ENCODE measurements at regions not wholly inside any gene's neighbourhood (a gene's known extent, or its start where the extent isn't known, plus 50 kb on each side); places are given as distances from the start of the nearest gene placed in this dataset.
"Not testable (repeated sequence)": the region's sequence is repeated elsewhere in the genome, so short reads cannot be mapped to it uniquely, and the experiment has no call there.

DNA sequence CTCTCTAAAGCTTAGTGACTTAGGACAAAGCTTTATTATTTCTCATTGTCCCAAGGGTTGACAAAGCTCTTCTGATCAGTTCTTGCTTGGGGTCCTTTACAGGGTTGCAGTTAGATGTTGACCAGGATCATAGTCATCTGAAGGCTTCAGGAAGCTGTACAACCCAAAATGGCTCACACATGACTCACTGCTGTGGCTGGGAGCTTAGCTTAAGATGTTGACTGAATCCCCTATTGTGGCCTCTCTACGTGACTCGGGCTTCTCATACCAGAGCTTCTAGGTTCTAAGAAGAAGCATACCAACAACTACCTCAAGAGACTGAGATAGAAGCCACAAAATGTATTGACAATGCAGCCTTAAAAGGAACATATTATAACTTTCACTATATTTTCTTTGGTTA is 569.6 kb upstream of the ROBO2 start:
- no peak for DNase-seq (ENCODE audit: low spot score)
- in situ Hi-C loops (cut with HindIII; ENCODE audit: low sequenced_read_pairs): no loop called here

DNA sequence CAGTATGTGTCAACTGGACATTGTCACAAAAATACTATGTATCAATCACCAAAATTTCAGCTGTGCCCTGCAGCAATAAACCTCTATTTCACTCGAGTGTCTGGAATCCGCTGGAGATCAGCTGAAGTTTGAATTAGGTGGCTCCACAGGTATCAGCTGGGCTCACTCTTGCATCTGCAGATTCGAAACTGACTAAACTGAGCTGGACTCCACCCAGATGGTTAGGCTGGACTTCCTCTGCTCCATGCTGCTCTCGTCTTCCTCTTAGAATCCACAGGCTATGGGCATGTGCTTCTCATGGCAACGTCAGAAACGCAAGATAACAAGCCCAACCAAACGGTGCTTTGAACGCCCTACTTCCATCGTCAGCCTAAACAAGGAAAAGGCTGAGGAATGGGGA is 565.3 kb upstream of the ROBO2 start:
- in situ Hi-C loops (cut with HindIII; ENCODE audit: low sequenced_read_pairs): no loop called here
- no peak for DNase-seq (ENCODE audit: low spot score)

DNA sequence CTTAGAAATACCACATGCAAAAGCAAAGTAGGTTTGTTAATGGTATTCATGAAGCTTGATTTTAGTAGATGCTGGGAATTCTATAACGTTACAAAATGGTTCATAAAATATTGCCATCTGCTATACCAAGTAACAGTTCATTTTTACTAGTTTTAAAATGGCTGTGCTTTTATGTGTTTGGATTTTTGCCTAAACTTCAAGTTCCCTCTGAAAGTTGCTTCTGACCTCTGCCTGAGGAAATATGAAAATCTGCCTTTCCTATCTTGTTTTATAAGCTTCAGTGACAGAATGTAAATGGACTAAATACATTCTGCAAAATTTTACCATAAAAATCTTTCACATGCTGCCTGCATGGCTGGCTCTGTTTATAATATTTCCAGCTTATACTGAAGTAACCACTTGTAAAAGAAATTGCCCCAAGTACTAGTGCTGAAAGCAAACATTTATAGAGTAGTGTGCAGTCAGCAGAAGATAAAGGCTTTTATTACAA is 560.7 kb upstream of the ROBO2 start:
- in situ Hi-C loops (cut with HindIII; ENCODE audit: low sequenced_read_pairs): no loop called here
- DNase-seq (ENCODE audit: low spot score): no peak

DNA sequence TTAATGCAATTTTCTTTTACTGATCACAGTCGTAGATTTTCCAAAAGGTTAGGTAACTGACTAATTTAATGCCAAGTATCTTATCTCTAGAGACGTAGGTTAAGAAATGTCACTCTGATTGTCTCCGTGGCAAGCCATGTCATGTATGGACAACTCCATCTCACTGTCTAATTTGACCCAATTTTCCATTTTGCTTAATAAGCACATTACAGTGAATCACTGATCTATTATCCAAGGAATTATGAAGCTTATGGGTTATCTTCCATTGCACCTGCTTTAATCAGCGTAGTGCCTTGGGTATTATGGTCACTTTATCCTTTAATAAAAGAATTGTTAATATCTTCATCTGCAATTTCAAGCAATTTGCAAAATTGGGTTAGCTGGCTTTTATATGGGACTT is 557.4 kb upstream of the ROBO2 start:
- in situ Hi-C loops (cut with HindIII; ENCODE audit: low sequenced_read_pairs): no loop called here
- no peak for DNase-seq (ENCODE audit: low spot score)

DNA sequence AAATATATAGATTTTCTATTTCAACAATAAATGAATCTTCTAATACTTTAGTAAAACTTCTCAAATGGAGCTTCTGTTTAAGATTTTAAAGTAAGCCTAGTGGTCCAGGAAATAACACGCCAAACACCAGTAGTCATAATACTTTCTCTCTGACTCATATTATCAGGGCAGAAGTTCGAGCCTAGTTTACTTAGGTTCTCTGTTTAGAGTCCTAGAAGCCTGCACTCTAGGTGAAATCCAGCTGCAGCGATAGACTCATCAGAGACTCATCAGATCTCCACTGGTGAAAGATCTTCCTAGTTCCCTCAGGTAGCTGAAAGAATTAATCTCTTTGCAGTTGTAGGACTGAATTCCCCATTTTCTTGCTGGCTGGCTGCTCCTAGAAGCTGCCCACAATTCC is 552.5 kb upstream of the ROBO2 start:
- no peak for DNase-seq (ENCODE audit: low spot score)
- in situ Hi-C loops (cut with HindIII; ENCODE audit: low sequenced_read_pairs): no loop called here

DNA sequence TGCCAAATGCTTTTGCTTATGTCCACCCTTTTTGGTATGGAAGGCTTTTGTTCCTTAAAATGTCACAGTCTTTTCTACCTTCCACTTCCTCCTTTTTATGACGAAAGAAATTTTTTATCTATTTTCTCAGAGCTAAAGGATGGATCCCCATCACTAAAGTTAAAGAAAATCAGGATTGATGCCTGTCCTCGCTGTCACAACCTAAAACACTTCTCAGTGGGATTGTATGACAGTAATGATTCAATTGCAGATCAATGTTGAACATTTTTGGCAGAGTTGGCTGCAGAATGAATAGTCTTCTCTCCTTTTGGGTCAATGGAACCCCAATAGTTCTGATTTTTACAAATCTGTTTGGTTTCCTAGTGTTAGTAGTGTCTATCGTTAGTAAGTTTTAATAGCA is 549.8 kb upstream of the ROBO2 start:
- no peak for DNase-seq (ENCODE audit: low spot score)
- in situ Hi-C loops (cut with HindIII; ENCODE audit: low sequenced_read_pairs): no loop called here

DNA sequence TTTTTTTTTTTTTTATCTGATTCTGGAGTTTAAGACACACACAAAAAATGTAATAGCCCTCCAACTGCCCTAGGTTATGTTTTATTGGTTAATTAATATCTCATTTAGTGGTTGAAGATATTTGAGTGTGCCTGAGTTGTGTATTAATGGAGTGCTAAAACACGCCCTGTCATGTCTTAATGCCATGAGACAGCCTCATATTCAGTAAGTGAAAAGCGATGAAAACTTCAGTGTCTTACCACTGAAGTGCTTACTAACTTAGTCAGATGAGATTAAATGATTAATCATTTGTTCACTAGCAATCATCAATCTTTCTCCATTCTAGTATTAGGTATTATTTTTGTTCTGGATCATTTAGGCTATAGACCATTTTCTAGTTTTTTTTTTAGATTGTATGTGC is 544.7 kb upstream of the ROBO2 start:
- no peak for DNase-seq (ENCODE audit: low spot score)
- in situ Hi-C loops (cut with HindIII; ENCODE audit: low sequenced_read_pairs): no loop called here

DNA sequence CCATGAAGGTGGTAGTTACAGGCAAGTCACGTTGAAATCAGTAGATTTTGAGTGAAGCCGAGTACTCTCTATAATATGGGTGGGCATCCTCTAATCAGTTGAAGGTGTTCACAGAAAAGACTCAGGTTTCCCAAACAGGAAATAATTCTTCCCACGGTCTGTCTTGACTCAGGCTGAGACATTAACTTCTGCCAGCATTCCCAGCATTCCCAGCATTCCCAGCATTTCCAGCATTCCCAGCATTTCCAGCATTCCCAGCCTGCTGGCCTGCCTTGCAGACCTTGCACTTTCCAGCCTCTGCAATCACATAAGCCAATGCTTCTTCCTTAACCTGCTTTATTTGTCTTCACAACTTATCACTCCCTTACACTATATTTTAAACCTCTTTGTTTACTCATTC is 542.3 kb upstream of the ROBO2 start:
- DNase-seq (ENCODE audit: low spot score): no peak

DNA sequence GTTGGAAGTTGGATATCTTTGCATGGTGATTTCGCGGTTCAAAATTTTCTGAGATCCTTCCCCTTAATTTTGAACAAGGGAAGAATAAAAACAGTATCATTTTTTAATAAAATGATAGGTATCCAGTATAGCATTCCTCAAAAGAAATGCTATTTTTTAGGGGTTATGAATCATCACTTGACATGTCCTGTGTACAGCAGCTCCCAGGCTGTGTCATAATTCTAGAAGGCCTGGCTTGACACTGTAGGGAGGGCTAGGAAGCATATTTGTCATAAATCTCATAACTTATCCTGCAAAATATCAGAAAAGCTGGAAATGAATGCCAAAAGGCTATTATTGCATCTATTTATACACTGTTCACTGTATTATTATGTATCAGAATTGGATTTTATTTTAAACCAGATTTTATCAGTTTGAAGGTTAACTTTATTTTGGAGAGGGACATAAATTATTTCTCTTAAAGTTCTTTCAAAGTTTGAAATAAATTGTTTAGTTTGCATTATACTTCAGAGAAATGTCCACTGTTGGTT is 539.1 kb upstream of the ROBO2 start:
- no peak for DNase-seq (ENCODE audit: low spot score)
- in situ Hi-C loops (cut with HindIII; ENCODE audit: low sequenced_read_pairs): no loop called here

More for the DNA sequence above, 542.3 kb upstream of the ROBO2 start:
- in situ Hi-C loops (cut with HindIII; ENCODE audit: low sequenced_read_pairs): no loop called here

DNA sequence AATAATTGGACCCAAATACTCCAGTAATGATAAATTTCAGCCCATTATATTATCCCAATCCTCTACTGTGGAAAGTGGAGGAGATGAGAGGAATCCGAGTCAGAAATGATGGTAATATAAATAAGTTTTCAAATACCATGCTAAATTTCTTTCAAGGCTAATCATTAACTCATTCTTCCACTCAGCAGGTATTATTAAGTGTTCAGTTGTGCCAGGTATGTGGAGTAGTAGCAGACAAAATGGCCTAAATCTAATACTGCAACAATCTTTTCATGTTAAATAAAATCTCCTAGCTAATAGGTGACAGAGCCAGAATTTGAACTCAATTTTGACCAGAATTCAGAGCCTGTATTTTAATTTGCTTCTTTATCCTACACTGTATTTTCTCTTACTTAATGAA is 538.6 kb upstream of the ROBO2 start:
- in situ Hi-C loops (cut with HindIII; ENCODE audit: low sequenced_read_pairs): no loop called here
- no peak for DNase-seq (ENCODE audit: low spot score)

DNA sequence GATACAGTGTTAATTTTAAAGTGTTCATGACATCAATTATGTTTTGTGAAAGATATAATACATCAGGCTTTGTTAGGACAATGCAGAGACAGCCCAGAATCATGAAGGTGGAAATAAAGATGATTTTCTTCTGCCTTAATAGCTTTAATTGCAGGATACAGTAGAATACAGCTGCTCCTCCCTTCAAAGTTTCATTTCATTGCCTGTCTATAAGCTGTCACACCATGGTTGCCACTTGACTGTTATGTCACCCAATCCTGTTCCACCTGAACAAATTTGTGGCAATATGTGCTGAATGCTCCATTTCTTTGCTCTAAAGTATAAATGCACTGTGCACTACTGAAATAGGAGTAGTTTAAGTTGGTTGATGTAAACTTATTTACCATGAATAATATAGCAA is 537.8 kb upstream of the ROBO2 start:
- in situ Hi-C loops (cut with HindIII; ENCODE audit: low sequenced_read_pairs): no loop called here
- DNase-seq (ENCODE audit: low spot score): no peak

DNA sequence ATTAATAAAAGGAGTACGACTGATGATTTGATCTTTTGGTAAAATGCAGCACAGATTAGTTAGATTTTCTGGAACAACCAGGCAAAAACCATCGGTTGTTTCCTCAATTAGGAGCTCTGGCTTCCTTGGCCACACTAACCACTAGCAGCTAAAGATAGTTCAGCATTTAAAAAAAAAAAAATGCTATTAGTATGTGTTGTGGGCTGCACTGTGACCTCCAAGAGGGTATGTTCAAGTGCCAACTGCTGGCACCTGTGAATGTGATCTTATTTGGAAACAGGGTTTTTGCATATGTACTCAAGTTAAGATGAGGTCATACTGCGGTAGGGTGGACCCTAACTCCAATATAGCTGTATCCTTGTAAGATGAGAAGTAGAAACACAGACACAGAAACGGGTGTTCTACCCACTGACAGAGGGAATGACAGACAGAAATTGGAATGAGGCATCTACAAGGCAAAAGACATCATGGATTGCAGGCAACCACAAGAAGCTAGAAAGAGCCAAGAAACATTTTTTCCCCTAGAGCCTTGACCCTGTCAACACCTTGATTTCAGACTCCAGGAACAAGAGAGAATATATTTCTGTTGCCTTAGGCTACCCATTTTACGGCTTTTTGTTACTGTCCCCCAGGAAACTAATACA is 534.6 kb upstream of the ROBO2 start:
- no peak for DNase-seq (ENCODE audit: low spot score)
- in situ Hi-C loops (cut with HindIII; ENCODE audit: low sequenced_read_pairs): no loop called here

DNA sequence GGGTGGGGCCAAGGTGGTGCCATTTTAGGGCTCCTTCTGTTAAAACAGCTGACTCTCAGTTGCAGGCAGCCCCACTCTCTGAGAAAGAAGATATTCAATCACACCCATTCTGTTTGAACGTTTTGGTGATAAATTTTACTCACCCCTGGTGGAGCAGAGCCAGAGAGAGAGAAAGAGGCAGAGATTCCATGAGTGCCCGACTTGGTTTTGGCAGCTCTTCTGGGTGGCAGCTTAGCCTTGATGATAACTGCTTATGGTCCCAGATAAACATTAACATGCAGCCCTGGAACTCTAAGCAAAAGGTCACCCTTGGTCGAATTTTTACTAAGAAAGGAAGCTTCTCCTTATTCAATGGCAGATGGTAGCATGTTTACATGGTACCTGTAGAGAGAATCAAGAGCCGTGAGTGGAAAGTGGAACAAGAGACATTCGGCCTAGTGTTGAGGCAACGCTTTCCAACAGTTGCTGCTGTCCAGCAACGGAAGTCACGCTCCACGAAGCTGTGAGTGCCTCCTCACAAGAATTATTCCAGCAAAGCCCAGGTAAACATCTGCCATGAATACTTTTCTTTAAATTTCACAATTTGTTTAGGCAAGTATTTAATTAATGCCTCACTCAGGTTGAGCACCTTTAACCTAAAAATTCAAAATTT is 530.6 kb upstream of the ROBO2 start:
- in situ Hi-C loops (cut with HindIII; ENCODE audit: low sequenced_read_pairs): no loop called here
- DNase-seq (ENCODE audit: low spot score): no peak

DNA sequence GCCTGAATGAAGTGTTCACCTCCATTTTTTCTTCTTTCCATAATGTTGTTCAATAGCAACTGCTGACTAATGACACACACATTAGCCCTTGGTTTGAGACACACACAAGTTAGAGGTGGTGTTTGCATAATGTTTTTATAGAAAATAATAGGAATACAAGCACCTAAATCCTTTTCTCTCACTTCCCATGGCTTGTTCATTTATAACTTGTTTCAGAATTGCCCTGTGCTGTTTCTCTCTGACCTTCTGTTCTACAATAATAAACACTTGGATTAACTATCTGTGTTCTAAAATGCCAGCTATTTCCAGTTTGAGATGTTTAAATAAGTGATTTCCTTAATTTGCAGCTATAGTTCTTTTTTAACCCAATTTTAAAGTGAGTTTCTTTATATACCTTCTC is 525.1 kb upstream of the ROBO2 start:
- DNase-seq (ENCODE audit: low spot score): no peak
- in situ Hi-C loops (cut with HindIII; ENCODE audit: low sequenced_read_pairs): no loop called here

DNA sequence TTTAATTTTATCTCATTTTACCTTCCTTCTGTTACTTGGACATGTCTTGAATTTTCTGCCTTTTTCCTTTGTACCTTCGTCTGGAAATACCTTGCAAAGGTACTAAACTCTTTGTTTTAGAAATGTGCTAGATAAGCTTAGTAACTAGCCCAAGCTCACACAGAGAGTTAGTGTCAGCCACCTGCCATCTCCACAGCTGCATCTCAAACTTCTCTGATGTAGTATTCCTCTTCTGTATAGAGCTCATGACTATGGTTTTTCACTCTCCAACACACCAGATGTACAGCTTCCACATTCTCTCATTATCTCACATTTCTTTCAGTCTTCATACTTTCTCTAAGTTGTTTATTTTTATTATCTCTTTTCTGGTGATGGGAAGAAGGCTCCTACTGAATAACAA is 516.6 kb upstream of the ROBO2 start:
- no peak for DNase-seq (ENCODE audit: low spot score)
- in situ Hi-C loops (cut with HindIII; ENCODE audit: low sequenced_read_pairs): no loop called here

DNA sequence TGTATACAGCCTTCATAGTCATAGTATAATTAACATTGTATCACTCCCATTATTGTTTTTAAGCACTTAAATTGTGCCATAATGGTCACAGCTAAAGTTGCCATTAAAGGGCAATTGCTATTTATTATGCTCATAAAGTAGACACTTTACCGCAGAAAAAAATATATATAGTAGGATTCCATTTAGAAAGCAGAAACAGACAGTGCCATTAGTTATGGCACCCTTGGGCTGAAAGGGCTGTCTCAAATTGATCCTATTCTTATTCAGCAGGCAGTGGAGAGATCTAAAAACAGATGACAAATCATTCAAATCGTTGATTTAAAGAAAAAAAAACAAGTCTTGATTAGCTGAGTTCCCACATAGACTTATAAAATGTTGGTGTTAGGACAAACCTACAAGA is 514.2 kb upstream of the ROBO2 start:
- in situ Hi-C loops (cut with HindIII; ENCODE audit: low sequenced_read_pairs): no loop called here
- DNase-seq (ENCODE audit: low spot score): no peak

DNA sequence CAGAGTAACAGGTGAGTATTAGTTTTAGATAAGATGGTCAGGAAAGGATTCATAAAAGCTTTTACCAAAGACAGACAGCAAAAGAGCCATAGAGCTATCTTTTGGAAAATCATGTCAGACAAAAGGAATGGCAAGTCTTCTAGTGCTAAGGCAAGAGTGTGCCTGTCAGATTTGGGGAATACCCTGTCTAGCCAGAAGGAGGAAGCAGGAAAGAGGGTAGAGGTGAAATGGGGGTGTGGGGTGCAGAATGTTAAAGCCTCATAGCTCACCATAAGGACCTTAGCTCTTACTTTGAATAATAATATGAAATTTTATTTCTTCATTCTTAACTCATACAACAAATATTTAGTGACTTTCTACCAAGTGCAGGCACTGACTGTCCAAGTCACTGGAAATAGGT is 512.1 kb upstream of the ROBO2 start:
- in situ Hi-C loops (cut with HindIII; ENCODE audit: low sequenced_read_pairs): no loop called here

DNA sequence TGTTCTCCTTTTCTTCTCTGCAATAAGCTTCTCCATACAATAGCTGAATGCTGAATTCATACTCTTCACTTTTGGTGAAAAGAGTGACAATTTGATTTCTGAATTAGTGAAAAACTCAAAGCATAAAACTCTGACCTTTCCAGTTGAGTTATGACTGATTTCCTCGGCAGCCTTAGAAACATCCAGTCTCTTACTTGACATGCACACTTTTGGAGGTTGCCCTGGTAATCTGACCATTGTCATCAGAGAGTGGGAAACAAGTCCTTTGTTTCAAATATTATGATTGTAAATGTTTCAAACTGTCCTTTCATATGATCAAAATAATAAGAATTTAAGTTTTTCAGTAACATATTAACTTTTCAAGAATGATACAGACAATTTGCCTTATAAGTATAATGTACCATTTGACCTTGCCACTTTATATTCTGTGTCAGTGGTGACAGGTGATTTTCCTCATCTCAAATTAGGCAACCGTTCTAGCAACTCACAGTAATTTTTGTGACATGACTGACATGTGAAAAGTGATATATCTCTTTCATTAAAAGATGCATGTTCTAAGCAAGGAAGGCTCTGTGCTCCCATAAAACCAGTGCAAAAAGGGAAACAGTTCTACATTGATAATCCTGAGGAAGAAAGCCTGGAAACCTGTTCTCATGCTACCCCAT is 507.6 kb upstream of the ROBO2 start:
- DNase-seq (ENCODE audit: low spot score): no peak
- in situ Hi-C loops (cut with HindIII; ENCODE audit: low sequenced_read_pairs): no loop called here

More for the DNA sequence above, 512.1 kb upstream of the ROBO2 start:
- DNase-seq (ENCODE audit: low spot score): no peak

DNA sequence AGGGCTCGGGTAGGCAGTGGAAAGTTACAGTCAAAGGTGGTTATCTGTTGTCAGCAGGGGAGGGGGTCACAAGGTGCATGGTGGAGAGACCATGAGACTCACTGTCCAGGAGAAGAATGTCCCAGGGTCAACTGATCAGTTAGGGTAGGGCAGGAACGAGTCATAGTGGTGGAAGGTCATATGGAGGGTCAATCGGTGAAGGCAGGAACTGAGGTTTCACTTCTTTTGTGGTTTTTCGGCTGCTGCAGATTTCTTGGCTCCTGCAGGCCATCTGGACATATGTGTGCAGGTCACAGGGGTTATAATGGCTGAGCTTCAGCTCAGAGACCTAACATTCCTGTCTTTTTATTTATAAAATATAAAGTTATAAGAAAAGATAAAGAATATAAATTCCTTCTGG is 506.2 kb upstream of the ROBO2 start:
- in situ Hi-C loops (cut with HindIII; ENCODE audit: low sequenced_read_pairs): not testable (repeated sequence)

DNA sequence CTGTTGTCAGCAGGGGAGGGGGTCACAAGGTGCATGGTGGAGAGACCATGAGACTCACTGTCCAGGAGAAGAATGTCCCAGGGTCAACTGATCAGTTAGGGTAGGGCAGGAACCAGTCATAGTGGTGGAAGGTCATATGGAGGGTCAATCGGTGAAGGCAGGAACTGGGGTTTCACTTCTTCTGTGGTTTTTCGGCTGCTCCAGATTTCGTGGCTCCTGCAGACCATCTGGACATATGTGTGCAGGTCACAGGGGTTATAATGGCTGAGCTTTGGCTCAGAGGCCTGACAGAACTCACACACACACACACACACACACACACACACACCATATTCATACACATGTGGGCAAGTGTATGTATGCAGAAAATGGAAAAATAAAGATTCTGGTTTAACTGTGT is 502.0 kb upstream of the ROBO2 start:
- DNase-seq (ENCODE audit: low spot score); in situ Hi-C loops (cut with HindIII; ENCODE audit: low sequenced_read_pairs): not testable (repeated sequence)

More for the DNA sequence above, 506.2 kb upstream of the ROBO2 start:
- DNase-seq (ENCODE audit: low spot score): not testable (repeated sequence)
